NCI-H2081 treated with DMSO at 0.1 percent for 48 hours (cell line): ENCODE measurements at regions not wholly inside any gene's neighbourhood (a gene's known extent, or its start where the extent isn't known, plus 50 kb on each side); places are given as distances from the start of the nearest gene placed in this dataset.

ENCODE experiments used
- DNase-seq: peaks from one replicate; lab custom pipeline; 2025; lab: John Stamatoyannopoulos, UW

- DNase-seq, result no peak
These were observed 282.4 kb downstream of the MZT1 start for GRCh38 chr13:72444999-72445398.

GRCh38 chr13:72437458-72437857, 290.0 kb downstream of the MZT1 start:
- DNase-seq, result no peak

- DNase-seq, result no peak
These were observed 292.2 kb downstream of the MZT1 start for GRCh38 chr13:72435251-72435650.

GRCh38 chr13:72431981-72432682, 295.3 kb downstream of the MZT1 start:
- no peak for DNase-seq

GRCh38 chr13:72430923-72431322, 296.5 kb downstream of the MZT1 start:
- DNase-seq, result no peak

GRCh38 chr13:72427757-72428528, 299.5 kb downstream of the MZT1 start:
- no peak for DNase-seq

GRCh38 chr13:72424059-72424458, 303.4 kb downstream of the MZT1 start:
- no peak for DNase-seq

GRCh38 chr13:72415817-72416216, 311.6 kb downstream of the MZT1 start:
- no peak for DNase-seq

GRCh38 chr13:72412481-72412880, 314.9 kb downstream of the MZT1 start:
- no peak for DNase-seq

- no peak for DNase-seq
These were observed 322.0 kb downstream of the MZT1 start for GRCh38 chr13:72405441-72405840.

- no peak for DNase-seq
These were observed 323.9 kb downstream of the MZT1 start for GRCh38 chr13:72403396-72404010.

- no peak for DNase-seq
These were observed 326.6 kb downstream of the MZT1 start for GRCh38 chr13:72400856-72401255.

- no peak for DNase-seq
These were observed 328.1 kb downstream of the MZT1 start for GRCh38 chr13:72399351-72399750.

GRCh38 chr13:72397265-72397664, 330.2 kb downstream of the MZT1 start:
- DNase-seq, result no peak

GRCh38 chr13:72390909-72391308, 336.5 kb downstream of the MZT1 start:
- DNase-seq, result no peak

GRCh38 chr13:72386138-72386684, 341.2 kb downstream of the MZT1 start:
- DNase-seq, result no peak

- no peak for DNase-seq
These were observed 342.6 kb downstream of the MZT1 start for GRCh38 chr13:72384879-72385278.

GRCh38 chr13:72384186-72384823, 343.1 kb downstream of the MZT1 start:
- no peak for DNase-seq

GRCh38 chr13:72383646-72384045, 343.8 kb downstream of the MZT1 start:
- no peak for DNase-seq

- no peak for DNase-seq
These were observed 347.8 kb downstream of the MZT1 start for GRCh38 chr13:72379581-72379980.

GRCh38 chr13:72368031-72368430, 359.4 kb downstream of the MZT1 start:
- DNase-seq, result no peak

GRCh38 chr13:72346716-72347115, 380.7 kb downstream of the MZT1 start:
- DNase-seq, result no peak
